ENCODE measurements at regions not wholly inside any gene's neighbourhood (a gene's known extent, or its start where the extent isn't known, plus 50 kb on each side); places are given as distances from the start of the nearest gene placed in this dataset.

DNA sequence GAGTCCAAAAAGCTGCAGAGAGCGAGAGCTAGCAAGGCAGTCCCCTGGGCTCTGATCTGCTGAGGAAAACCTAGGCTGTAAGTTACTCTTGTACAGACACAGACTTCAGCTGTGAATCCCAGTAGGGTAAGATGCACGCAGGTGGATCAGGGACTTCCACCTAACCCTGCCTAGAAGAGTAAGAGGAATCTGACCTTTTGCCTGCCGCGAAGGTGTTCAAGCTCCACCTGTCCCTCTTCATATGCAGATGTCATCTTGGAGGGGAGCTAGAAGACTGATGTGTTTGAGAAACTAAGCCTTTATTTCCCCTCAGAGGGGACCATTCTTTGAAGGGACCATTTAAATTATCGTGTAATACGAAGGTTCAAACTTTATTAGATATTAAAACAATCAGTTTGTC, 108.6 kb upstream of the USP24 start:
- Mint-ChIP-seq H3K36me3 (ENCODE audit: low read depth) (no peaks in the 10 kb centered on the region), H3K27me3 (ENCODE audit: low read depth) (peaks cover 13% of the 10 kb centered on the region), H3K4me3 (ENCODE audit: low read depth) (no peak overlapping the region), H3K4me1 (ENCODE audit: low read depth) (no peaks in the 10 kb centered on the region), H3K27ac (no peak overlapping the region), H3K9me3 (no peaks in the 10 kb centered on the region)
- DNase-seq (ENCODE audit: low spot score): no peak
- intact Hi-C loops (cut with micrococcal nuclease): no loop called here

DNA sequence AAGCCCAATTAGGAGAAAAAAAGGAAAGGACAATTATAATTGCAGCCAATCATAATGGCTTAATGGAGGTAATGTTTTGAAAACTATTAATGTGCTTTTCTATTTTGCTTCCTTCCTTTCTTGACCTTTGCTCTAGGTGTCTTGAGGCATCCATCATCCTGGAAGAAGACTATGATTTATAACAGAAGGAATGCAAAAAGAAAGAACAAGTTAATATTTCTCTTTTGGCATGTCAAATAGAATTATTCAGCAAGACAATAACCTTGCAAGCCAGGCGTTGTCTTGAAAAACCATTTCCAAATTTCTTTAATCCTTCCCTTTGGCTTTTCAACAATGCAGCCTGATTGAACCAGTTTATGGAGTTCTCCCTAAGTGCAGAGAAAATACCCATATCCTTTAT, 107.7 kb upstream of the USP24 start:
- Mint-ChIP-seq H3K9me3 (no peaks in the 10 kb centered on the region), H3K27me3 (ENCODE audit: low read depth) (peaks cover 13% of the 10 kb centered on the region), H3K4me3 (ENCODE audit: low read depth) (no peak overlapping the region), H3K4me1 (ENCODE audit: low read depth) (no peaks in the 10 kb centered on the region), H3K36me3 (ENCODE audit: low read depth) (no peaks in the 10 kb centered on the region), H3K27ac (no peak overlapping the region)
- intact Hi-C loops (cut with micrococcal nuclease): no loop called here
- DNase-seq (ENCODE audit: low spot score): no peak

DNA sequence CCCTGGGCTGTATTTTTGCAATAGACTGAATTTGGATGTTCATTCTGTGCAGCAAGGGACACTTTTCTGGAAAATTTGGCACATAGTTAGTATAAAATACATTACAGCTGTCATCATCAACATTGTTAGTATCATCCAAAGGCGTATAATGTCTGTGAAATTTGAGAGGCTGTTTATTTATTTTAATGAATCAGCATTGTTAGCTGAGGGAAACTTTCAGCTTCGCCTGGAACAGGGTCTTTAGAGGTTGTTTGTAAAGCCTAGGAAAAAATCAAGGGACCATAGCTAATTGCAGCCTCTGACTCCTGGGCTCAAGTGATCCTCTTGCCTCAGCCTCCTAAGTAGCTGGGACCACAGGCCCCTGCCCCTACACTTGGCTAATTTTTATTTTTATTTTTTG, 106.8 kb upstream of the USP24 start:
- intact Hi-C loops (cut with micrococcal nuclease): no loop called here
- Mint-ChIP-seq H3K4me3 (ENCODE audit: low read depth) (no peak overlapping the region), H3K9me3 (no peaks in the 10 kb centered on the region), H3K36me3 (ENCODE audit: low read depth) (no peaks in the 10 kb centered on the region), H3K27ac (no peak overlapping the region), H3K4me1 (ENCODE audit: low read depth) (no peaks in the 10 kb centered on the region), H3K27me3 (ENCODE audit: low read depth) (peaks cover 4% of the 10 kb centered on the region)
- DNase-seq (ENCODE audit: low spot score): no peak

DNA sequence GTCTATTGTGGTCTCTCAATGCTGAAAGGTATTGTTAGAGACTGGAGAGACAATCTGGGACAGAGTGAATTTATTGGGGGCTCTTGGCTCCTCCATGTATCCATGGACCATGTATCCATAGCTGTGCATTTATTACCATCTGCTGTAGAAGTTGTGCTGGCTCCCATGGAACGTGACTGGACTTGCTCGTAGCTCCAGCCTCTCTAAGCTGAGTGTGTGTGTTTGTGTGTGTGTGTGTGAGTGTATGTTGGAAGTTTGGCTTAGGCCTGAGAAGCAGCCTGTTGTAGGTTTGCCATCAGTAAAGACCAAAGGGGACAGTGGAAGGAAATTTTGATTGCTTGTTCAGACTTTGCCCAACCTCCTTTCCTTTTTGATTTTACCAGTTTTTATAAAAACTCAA, 105.7 kb upstream of the USP24 start:
- DNase-seq (ENCODE audit: low spot score): no peak
- Mint-ChIP-seq H3K4me1 (ENCODE audit: low read depth) (no peaks in the 10 kb centered on the region), H3K9me3 (no peaks in the 10 kb centered on the region), H3K36me3 (ENCODE audit: low read depth) (no peaks in the 10 kb centered on the region), H3K27ac (no peak overlapping the region), H3K4me3 (ENCODE audit: low read depth) (no peak overlapping the region), H3K27me3 (ENCODE audit: low read depth) (peaks cover 2% of the 10 kb centered on the region)
- intact Hi-C loops (cut with micrococcal nuclease): no loop called here

DNA sequence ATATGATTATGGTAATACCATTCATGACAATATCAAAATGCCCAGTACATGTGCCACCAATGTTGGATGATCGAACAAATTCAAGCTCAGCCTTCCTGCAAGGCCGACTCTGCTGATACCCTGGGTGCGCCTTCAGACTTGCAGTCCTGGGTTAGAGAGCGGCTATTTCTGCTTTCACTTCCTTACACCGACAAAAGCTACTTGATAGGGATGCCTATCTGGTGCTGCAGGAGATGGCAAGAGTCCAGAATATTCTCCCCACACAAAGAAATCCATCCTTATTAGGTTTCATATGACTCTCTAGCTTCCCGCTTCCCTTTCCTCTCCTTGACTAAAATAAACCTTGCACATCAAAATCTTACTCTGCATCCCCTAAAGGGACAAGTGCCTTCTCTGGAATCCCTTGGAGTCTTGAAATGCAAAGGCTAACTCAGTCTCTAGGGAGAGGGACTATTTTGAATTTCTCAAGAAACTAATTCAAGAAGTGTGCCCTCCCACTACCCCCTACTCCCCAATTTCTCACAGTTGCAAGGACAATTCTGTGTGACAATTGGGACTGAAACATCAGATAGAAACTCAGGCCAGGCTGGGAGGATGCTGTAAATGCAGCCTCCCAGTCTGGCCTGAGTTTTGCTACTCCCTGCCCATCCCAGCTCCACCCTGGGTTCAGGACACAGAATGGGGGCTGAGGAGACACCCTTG, 103.1 kb upstream of the USP24 start:
- H3K4me1 Mint-ChIP-seq (ENCODE audit: low read depth): no peaks in the 10 kb centered on the region
- no peaks in the 10 kb centered on the region for H3K9me3 Mint-ChIP-seq
- DNase-seq (ENCODE audit: low spot score): no peak
- H3K27me3 Mint-ChIP-seq (ENCODE audit: low read depth): peaks cover 2% of the 10 kb centered on the region
- H3K36me3 Mint-ChIP-seq (ENCODE audit: low read depth): no peaks in the 10 kb centered on the region
- H3K4me3 Mint-ChIP-seq (ENCODE audit: low read depth): no peak overlapping the region
- H3K27ac Mint-ChIP-seq: no peak overlapping the region
- intact Hi-C loops (cut with micrococcal nuclease): no loop called here

DNA sequence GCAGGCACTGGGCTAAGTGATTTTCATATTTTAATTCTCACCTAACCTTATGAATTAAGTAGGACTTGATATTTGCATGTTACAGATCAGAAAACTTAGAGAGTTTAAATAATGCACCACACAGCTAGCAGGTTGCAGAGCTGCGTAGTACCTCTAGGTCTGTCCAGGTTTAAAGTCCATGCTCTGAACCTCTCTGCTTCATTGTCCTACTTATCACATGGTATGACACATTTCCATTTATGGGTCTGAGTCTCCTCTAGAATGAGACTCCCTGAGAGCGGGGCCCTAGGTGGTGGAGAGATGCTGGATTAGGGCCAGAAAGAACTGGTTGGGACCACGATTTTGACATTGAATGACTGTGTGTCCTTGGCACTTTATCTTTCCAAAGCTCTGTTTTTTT, 102.5 kb upstream of the USP24 start:
- Mint-ChIP-seq H3K36me3 (ENCODE audit: low read depth) (no peaks in the 10 kb centered on the region), H3K4me3 (ENCODE audit: low read depth) (no peak overlapping the region)
- intact Hi-C loops (cut with micrococcal nuclease): no loop called here

DNA sequence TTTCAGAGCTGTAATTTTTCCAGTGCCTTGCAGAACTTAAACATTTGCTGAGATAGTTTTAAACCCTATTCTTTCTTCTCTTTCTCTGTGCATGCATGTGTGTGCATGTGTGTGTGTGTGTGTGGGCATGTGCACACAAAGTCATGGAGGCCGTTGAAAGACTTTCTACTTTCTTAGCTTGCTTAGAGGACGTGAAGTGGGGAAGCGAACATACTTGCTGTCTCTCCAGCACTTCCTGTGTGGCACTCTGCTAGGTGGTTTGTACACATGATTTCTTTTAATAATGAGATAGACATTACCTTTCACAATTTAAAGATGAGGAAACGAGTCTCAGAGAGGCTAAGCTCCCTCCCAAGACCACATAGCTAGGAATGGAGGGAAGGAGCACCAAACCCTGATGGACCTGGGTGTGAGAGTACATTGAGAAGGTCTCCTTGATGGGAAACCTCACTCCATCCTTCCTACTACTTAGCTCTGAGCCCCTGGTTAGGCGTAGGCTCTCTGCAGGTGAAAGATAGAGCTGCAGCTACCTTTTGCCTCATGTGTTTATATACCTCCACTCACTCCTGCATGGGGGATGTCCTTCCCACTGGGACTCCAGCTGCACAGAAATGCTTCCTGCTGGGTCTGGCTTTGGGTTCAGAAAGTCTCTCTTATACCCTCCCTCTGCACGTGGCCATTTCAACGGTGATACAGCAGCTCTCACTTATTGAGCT, 101.9 kb upstream of the USP24 start:
- intact Hi-C loops (cut with micrococcal nuclease): no loop called here
- no peak for DNase-seq (ENCODE audit: low spot score)

More for the DNA sequence above, 102.5 kb upstream of the USP24 start:
- Mint-ChIP-seq H3K9me3 (no peaks in the 10 kb centered on the region), H3K27ac (no peak overlapping the region), H3K4me1 (ENCODE audit: low read depth) (no peaks in the 10 kb centered on the region), H3K27me3 (ENCODE audit: low read depth) (peaks cover 2% of the 10 kb centered on the region)
- DNase-seq (ENCODE audit: low spot score): no peak

DNA sequence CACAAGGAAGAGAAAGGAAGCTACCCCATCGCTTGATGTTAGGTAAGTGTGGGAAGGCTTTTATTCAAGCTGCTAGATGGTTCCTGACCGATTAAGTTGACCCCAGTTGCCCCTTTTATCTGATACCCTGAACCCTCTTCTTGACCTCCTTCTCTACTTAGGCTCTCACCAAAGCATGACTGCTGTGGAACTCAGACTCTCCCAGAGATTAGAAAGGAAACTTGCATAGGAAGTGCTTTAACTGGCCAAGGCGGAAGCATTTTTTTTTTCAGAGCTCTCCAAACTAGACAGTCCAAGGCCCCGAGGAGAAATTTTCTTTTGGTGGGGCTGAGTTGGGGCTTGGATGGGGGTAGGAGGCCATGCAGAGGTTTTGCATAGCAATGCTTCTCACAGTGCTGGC, 101.3 kb upstream of the USP24 start:
- H3K27me3 Mint-ChIP-seq (ENCODE audit: low read depth): peaks cover 2% of the 10 kb centered on the region
- intact Hi-C loops (cut with micrococcal nuclease): no loop called here
- DNase-seq (ENCODE audit: low spot score): no peak

More for the DNA sequence above, 101.9 kb upstream of the USP24 start:
- no peak overlapping the region for H3K27ac Mint-ChIP-seq
- H3K4me1 Mint-ChIP-seq (ENCODE audit: low read depth): no peaks in the 10 kb centered on the region
- peaks cover 2% of the 10 kb centered on the region for H3K27me3 Mint-ChIP-seq (ENCODE audit: low read depth)
- H3K9me3 Mint-ChIP-seq: no peaks in the 10 kb centered on the region
- no peak overlapping the region for H3K4me3 Mint-ChIP-seq (ENCODE audit: low read depth)
- no peaks in the 10 kb centered on the region for H3K36me3 Mint-ChIP-seq (ENCODE audit: low read depth)

DNA sequence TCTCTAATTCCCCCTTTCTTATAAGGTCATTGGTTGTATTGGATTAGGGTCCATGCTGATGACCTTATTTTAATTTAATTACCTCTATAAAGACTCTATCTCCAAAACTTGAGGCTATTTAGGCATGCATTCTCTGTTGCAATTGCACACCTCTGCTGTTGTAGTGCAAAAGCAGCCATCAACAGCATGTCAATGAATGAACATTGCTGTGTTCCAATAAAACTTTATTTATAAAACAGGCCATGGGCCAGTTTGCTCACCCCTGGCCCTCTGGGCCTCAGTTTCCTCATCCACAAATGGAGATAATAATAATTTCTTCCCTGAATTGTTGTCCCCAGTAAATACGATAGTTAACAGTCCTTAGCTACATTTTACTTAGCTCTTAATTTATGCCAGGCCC, 100.4 kb upstream of the USP24 start:
- no peak for DNase-seq (ENCODE audit: low spot score)
- intact Hi-C loops (cut with micrococcal nuclease): no loop called here
- no peak overlapping the region for H3K27ac Mint-ChIP-seq
- H3K4me3 Mint-ChIP-seq (ENCODE audit: low read depth): no peak overlapping the region
- peaks cover 6% of the 10 kb centered on the region for H3K4me1 Mint-ChIP-seq (ENCODE audit: low read depth)
- H3K36me3 Mint-ChIP-seq (ENCODE audit: low read depth): no peaks in the 10 kb centered on the region
- H3K9me3 Mint-ChIP-seq: no peaks in the 10 kb centered on the region
- H3K27me3 Mint-ChIP-seq (ENCODE audit: low read depth): peaks cover 2% of the 10 kb centered on the region

More for the DNA sequence above, 101.3 kb upstream of the USP24 start:
- Mint-ChIP-seq H3K9me3 (no peaks in the 10 kb centered on the region), H3K27ac (no peak overlapping the region), H3K4me1 (ENCODE audit: low read depth) (no peaks in the 10 kb centered on the region), H3K4me3 (ENCODE audit: low read depth) (no peak overlapping the region), H3K36me3 (ENCODE audit: low read depth) (no peaks in the 10 kb centered on the region)

DNA sequence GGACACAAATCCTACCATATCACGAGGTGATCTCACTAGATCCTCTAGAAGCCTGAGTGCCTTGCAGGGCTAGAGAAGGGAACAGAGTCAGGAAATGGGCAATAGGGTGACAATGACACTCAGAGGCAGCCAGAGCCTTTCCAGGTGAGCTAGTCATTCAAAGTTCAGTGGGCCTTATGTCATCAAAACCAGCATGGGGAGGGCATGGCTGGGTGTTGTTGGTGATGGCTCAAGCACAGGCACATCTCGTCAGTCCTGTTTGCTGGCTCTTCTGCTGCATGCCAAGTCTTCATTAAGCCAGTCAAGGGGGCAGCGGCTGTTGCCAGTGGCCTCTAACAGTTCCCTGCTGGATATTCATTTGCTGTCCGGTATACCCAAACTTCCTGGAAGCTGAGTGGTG, 99.6 kb upstream of the USP24 start:
- Mint-ChIP-seq H3K4me1 (ENCODE audit: low read depth) (peaks cover 7% of the 10 kb centered on the region), H3K27ac (no peak overlapping the region), H3K4me3 (ENCODE audit: low read depth) (no peak overlapping the region), H3K27me3 (ENCODE audit: low read depth) (peaks cover 2% of the 10 kb centered on the region), H3K9me3 (no peaks in the 10 kb centered on the region), H3K36me3 (ENCODE audit: low read depth) (no peaks in the 10 kb centered on the region)
- DNase-seq (ENCODE audit: low spot score): no peak
- intact Hi-C loops (cut with micrococcal nuclease): no loop called here

DNA sequence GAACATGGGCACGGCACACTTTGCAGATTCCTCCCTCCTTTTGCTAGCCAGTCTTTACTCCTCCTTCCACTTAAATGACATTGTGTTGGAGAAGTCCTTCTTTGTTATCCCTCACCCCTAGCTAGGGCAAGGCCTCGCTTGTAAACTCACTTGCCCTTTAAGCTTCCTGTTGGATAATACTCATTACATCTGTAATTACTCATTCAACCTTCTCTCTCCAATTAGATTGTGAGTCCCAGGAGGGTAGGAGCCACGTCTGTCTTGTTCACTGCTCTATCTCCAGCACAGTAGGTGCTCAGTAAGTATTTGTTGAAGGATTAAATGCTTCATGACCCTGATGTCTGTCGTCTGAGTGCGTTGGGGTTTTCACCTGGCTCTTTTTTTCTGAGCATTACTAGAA, 98.7 kb upstream of the USP24 start:
- Mint-ChIP-seq H3K27ac (no peak overlapping the region), H3K4me1 (ENCODE audit: low read depth) (peaks cover 7% of the 10 kb centered on the region), H3K36me3 (ENCODE audit: low read depth) (no peaks in the 10 kb centered on the region), H3K9me3 (no peaks in the 10 kb centered on the region), H3K27me3 (ENCODE audit: low read depth) (peaks cover under 1% of the 10 kb centered on the region), H3K4me3 (ENCODE audit: low read depth) (no peak overlapping the region)
- intact Hi-C loops (cut with micrococcal nuclease): no loop called here
- no peak for DNase-seq (ENCODE audit: low spot score)

DNA sequence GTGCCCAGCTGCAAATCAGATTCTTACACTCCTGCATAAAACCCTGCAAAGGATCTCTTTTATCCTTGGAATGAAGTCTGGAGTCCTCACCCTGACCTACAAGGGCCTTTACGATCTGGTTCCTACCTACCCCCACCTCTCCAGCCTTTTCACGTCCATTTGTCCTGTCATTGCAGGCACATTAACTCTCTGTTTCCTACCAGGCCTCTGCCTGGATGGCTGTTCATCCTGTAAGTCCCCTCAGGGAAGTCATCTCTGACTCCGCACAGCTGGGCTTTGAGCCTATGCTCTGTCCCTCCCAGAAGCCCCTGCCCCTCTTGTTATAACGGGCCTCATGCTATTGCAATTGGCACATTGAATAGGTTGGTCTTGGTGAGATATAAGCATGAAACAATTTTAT, 96.8 kb upstream of the USP24 start:
- no peaks in the 10 kb centered on the region for H3K9me3 Mint-ChIP-seq
- no peak overlapping the region for H3K27ac Mint-ChIP-seq
- peaks cover 7% of the 10 kb centered on the region for H3K4me1 Mint-ChIP-seq (ENCODE audit: low read depth)
- peaks cover under 1% of the 10 kb centered on the region for H3K27me3 Mint-ChIP-seq (ENCODE audit: low read depth)
- no peaks in the 10 kb centered on the region for H3K36me3 Mint-ChIP-seq (ENCODE audit: low read depth)
- H3K4me3 Mint-ChIP-seq (ENCODE audit: low read depth): no peak overlapping the region
- intact Hi-C loops (cut with micrococcal nuclease): no loop called here
- DNase-seq (ENCODE audit: low spot score): no peak

DNA sequence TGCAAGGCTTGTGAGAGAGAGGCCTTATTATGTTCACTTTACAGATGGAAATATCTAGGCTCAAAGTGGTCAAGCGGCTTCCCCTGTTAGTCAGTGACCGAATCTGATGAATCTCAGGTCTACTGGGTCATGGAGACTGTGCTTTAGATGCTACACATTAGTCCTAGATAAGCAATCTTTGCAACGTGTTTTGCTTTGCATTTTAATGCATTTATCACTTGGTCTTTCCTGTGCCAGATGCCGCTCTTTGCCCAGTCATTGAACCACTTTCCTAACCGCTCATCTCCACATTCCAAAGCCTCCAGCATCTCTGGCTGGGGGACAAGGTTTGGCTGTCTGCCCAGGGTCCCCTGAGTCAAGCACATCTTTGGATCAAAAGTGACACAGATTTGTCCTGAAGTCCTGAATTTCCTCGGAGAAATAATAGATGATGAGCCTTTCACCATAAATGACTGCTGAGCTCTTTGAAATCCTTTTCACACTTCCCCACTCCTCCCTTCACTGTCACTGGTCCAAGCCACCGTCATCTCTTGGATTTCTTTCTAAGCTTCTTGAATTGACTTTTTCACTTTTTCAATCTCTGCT, 96.0 kb upstream of the USP24 start:
- intact Hi-C loops (cut with micrococcal nuclease): no loop called here
- H3K9me3 Mint-ChIP-seq: no peaks in the 10 kb centered on the region
- H3K36me3 Mint-ChIP-seq (ENCODE audit: low read depth): no peaks in the 10 kb centered on the region
- H3K27me3 Mint-ChIP-seq (ENCODE audit: low read depth): peaks cover 1% of the 10 kb centered on the region
- no peak overlapping the region for H3K4me3 Mint-ChIP-seq (ENCODE audit: low read depth)
- peaks cover 7% of the 10 kb centered on the region for H3K4me1 Mint-ChIP-seq (ENCODE audit: low read depth)
- no peak overlapping the region for H3K27ac Mint-ChIP-seq
- no peak for DNase-seq (ENCODE audit: low spot score)
